Testis (tissue), 2 donors: ENCODE measurements at regions not wholly inside any gene's neighbourhood (a gene's known extent, or its start where the extent isn't known, plus 50 kb on each side); places are given as distances from the start of the nearest gene placed in this dataset.

Experiments used
- DNase-seq: peaks from one replicate; pipeline ENCODE4 v3.0.0-alpha.2; 2019
- H3K27ac ChIP-seq, 2 donors: fragments of 200-600 bp; sonication (generic); one replicate each; pipeline ENCODE4 v1.5.1; 2019
- H3K27me3 ChIP-seq: fragments of 200-600 bp; sonication (generic); one replicate; pipeline ENCODE4 v1.5.1; 2019
- H3K36me3 ChIP-seq: fragments of 200-600 bp; sonication (generic); one replicate; pipeline ENCODE4 v1.5.1; 2017; ENCODE audit warnings: low read depth; ENCODE audit errors: missing control alignments
- H3K4me1 ChIP-seq: fragments of 200-600 bp; sonication (generic); one replicate; pipeline ENCODE4 v1.5.1; 2019
- H3K4me3 ChIP-seq, 2 donors: fragments of 200-600 bp; sonication (generic); one replicate each; pipeline ENCODE4 v1.5.1; 2017 to 2019
- H3K9me3 ChIP-seq: fragments of 200-600 bp; sonication (generic); one replicate; pipeline ENCODE4 v1.5.1; 2017
- CTCF ChIP-seq, 3 experiments: fragments of 450-650 bp in 2 of 3; fragments of 200-600 bp in 1 of 3; sonication (generic) in 1 of 3; IDR thresholded peaks; one replicate each; pipeline ENCODE4 v1.5.1; 2016 to 2019; ENCODE audit warnings: antibody characterized with exemption in 3 of 3, mild to moderate bottlenecking in 2 of 3, moderate library complexity in 1 of 3
- POLR2A ChIP-seq: fragments of 450-650 bp; IDR thresholded peaks from one replicate; pipeline ENCODE4 v1.6.1; 2017; ENCODE audit warnings: antibody characterized with exemption, mild to moderate bottlenecking, moderate library complexity
- WGBS, 2 donors: methylation state at CpG; one replicate each; pipeline ENCODE4 v1.1.5; 2018; 5-methylcytosine and 5-hydroxymethylcytosine counted together
- intact Hi-C: fragments of 100-400 bp; cut with DNase I; formaldehyde crosslinking; loops from one replicate; pipeline ENCODE4 v1.15.1; 2023; ENCODE audit warnings: low total_unique reads

GRCh38 chr2:18684206-18685038, 95.1 kb upstream of the NT5C1B start:
- intact Hi-C loops: no loop called here
- H3K4me3 ChIP-seq: no peak overlapping the region
- TF ChIP-seq CTCF (IDR thresholded peaks at IDR 0.05): no peak
- no peak for TF ChIP-seq POLR2A
- H3K4me1 ChIP-seq: no peaks in the 10 kb centered on the region
- 69 to 81% methylated on average over 2 of the region's 2 CpGs for WGBS, 2 donors
- H3K27ac ChIP-seq: no peak overlapping the region
- H3K9me3 ChIP-seq: no peaks in the 10 kb centered on the region
- H3K36me3 ChIP-seq: no peaks in the 10 kb centered on the region
- H3K27me3 ChIP-seq: no peaks in the 10 kb centered on the region
- no peak for DNase-seq

GRCh38 chr2:18682681-18683080, 93.3 kb upstream of the NT5C1B start:
- Histone ChIP-seq H3K4me3 (no peak overlapping the region), H3K27ac (no peak overlapping the region), H3K36me3 (no peaks in the 10 kb centered on the region), H3K4me1 (no peaks in the 10 kb centered on the region), H3K9me3 (no peaks in the 10 kb centered on the region), H3K27me3 (no peaks in the 10 kb centered on the region)
- intact Hi-C loops: no loop called here
- TF ChIP-seq POLR2A (no peak), CTCF (IDR thresholded peaks at IDR 0.05) (no peak)
- no peak for DNase-seq
- WGBS, 2 donors: 77 to 86% methylated on average over 1 of the region's 1 CpG

GRCh38 chr2:18677280-18677679, 87.9 kb upstream of the NT5C1B start:
- Histone ChIP-seq H3K9me3 (no peaks in the 10 kb centered on the region), H3K27me3 (no peaks in the 10 kb centered on the region), H3K4me1 (no peaks in the 10 kb centered on the region), H3K27ac (no peak overlapping the region), H3K4me3 (no peak overlapping the region), H3K36me3 (no peaks in the 10 kb centered on the region)
- WGBS, 2 donors: 89 to 92% methylated on average over 2 of the region's 2 CpGs
- intact Hi-C loops: no loop called here
- no peak for DNase-seq
- TF ChIP-seq POLR2A (no peak), CTCF (IDR thresholded peaks at IDR 0.05) (no peak)

- H3K4me3 ChIP-seq: no peak overlapping the region
- DNase-seq: no peak
- intact Hi-C loops: no loop called here
- TF ChIP-seq POLR2A (no peak), CTCF (IDR thresholded peaks at IDR 0.05) (no peak)
- no peaks in the 10 kb centered on the region for H3K36me3 ChIP-seq
- H3K9me3 ChIP-seq: no peaks in the 10 kb centered on the region
- H3K4me1 ChIP-seq: no peaks in the 10 kb centered on the region
- no peaks in the 10 kb centered on the region for H3K27me3 ChIP-seq
- H3K27ac ChIP-seq: no peak overlapping the region
Observed at GRCh38 chr2:18674309-18674708, 84.9 kb upstream of the NT5C1B start.

GRCh38 chr2:18671363-18671762, 82.0 kb upstream of the NT5C1B start:
- H3K4me3 ChIP-seq: no peak overlapping the region
- DNase-seq: no peak
- TF ChIP-seq CTCF (IDR thresholded peaks at IDR 0.05) (no peak), POLR2A (no peak)
- H3K36me3 ChIP-seq: no peaks in the 10 kb centered on the region
- H3K4me1 ChIP-seq: no peaks in the 10 kb centered on the region
- H3K27ac ChIP-seq: no peak overlapping the region
- H3K9me3 ChIP-seq: no peaks in the 10 kb centered on the region
- intact Hi-C loops: no loop called here
- no peaks in the 10 kb centered on the region for H3K27me3 ChIP-seq
